GM23338 (cell line): ENCODE measurements at regions not wholly inside any gene's neighbourhood (a gene's known extent, or its start where the extent isn't known, plus 50 kb on each side); places are given as distances from the start of the nearest gene placed in this dataset.

Experiments
- CREB1 ChIP-seq: fragments of 250-450 bp; sonication (Bioruptor Pico); IDR thresholded peaks from 2 replicates; pipeline ENCODE4 v1.5.0; 2020; ENCODE audit warnings: low read depth, mild to moderate bottlenecking, moderate library complexity
- EZH2phosphoT487 ChIP-seq: fragments of 200-600 bp; sonication (generic); IDR thresholded peaks from one replicate; pipeline ENCODE4 v1.8.1; 2018; ENCODE audit warnings: antibody characterized with exemption; ENCODE audit not compliant: unreplicated experiment
- JUNB ChIP-seq: IDR thresholded peaks from one replicate; pipeline ENCODE4 v1.6.1; 2016; ENCODE audit warnings: antibody characterized with exemption; ENCODE audit not compliant: unreplicated experiment
- NANOG ChIP-seq: IDR thresholded peaks from 2 replicates; pipeline ENCODE4 v1.6.1; 2016; ENCODE audit warnings: antibody characterized with exemption, borderline replicate concordance
- ZNF114 ChIP-seq: fragments of 250-450 bp; sonication (Bioruptor Pico); IDR thresholded peaks from 2 replicates; pipeline ENCODE4 v1.5.0; 2020; ENCODE audit warnings: mild to moderate bottlenecking, moderate library complexity
- TF ChIP-seq, protein P1 (sequence below): fragments of 250-450 bp; sonication (Bioruptor Pico); IDR thresholded peaks from 2 replicates; pipeline ENCODE4 v1.5.0; 2020; ENCODE audit warnings: mild to moderate bottlenecking, moderate library complexity
- TF ChIP-seq, protein P2 (sequence below): IDR thresholded peaks from 2 replicates; pipeline ENCODE4 v1.6.1; 2016; ENCODE audit warnings: antibody characterized with exemption
- TF ChIP-seq, protein P3 (sequence below): IDR thresholded peaks from one replicate; pipeline ENCODE4 v1.6.1; 2018; ENCODE audit warnings: antibody characterized with exemption; ENCODE audit not compliant: unreplicated experiment

DNA sequence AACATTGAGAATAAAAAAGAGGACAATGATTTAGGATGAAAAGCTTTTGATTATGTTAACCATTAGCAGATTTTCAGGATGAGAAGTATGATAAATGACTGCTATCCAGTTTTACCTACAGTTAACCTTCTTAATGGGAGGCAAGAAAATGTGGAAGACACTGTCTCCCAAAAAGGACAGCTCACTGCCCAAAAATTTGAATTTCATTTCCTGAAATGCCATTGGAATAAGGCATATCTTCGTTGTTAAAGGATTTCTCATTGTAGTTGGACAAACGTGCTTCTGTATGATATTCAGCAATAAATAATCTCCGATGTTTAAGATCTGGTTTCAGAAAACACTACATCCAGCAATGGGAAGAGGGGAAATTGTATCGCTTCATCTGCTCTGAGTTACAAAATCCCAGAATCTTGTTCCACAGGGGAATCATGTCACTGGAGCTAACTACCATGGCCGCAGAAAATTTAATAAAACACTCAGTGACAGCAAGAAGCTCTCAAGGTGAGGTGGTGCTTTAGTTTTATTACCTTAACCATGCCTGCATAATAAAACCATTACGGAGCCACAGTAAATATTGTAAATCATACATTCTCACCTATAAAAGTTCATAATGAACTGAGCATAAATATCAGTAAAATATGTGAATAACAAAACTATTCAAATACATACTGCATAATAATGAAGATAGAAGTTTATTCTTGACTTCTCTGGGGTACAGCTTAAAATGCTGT lies 552.3 kb downstream of the PCDH7 start (continued):
- TF ChIP-seq, protein P1, sequence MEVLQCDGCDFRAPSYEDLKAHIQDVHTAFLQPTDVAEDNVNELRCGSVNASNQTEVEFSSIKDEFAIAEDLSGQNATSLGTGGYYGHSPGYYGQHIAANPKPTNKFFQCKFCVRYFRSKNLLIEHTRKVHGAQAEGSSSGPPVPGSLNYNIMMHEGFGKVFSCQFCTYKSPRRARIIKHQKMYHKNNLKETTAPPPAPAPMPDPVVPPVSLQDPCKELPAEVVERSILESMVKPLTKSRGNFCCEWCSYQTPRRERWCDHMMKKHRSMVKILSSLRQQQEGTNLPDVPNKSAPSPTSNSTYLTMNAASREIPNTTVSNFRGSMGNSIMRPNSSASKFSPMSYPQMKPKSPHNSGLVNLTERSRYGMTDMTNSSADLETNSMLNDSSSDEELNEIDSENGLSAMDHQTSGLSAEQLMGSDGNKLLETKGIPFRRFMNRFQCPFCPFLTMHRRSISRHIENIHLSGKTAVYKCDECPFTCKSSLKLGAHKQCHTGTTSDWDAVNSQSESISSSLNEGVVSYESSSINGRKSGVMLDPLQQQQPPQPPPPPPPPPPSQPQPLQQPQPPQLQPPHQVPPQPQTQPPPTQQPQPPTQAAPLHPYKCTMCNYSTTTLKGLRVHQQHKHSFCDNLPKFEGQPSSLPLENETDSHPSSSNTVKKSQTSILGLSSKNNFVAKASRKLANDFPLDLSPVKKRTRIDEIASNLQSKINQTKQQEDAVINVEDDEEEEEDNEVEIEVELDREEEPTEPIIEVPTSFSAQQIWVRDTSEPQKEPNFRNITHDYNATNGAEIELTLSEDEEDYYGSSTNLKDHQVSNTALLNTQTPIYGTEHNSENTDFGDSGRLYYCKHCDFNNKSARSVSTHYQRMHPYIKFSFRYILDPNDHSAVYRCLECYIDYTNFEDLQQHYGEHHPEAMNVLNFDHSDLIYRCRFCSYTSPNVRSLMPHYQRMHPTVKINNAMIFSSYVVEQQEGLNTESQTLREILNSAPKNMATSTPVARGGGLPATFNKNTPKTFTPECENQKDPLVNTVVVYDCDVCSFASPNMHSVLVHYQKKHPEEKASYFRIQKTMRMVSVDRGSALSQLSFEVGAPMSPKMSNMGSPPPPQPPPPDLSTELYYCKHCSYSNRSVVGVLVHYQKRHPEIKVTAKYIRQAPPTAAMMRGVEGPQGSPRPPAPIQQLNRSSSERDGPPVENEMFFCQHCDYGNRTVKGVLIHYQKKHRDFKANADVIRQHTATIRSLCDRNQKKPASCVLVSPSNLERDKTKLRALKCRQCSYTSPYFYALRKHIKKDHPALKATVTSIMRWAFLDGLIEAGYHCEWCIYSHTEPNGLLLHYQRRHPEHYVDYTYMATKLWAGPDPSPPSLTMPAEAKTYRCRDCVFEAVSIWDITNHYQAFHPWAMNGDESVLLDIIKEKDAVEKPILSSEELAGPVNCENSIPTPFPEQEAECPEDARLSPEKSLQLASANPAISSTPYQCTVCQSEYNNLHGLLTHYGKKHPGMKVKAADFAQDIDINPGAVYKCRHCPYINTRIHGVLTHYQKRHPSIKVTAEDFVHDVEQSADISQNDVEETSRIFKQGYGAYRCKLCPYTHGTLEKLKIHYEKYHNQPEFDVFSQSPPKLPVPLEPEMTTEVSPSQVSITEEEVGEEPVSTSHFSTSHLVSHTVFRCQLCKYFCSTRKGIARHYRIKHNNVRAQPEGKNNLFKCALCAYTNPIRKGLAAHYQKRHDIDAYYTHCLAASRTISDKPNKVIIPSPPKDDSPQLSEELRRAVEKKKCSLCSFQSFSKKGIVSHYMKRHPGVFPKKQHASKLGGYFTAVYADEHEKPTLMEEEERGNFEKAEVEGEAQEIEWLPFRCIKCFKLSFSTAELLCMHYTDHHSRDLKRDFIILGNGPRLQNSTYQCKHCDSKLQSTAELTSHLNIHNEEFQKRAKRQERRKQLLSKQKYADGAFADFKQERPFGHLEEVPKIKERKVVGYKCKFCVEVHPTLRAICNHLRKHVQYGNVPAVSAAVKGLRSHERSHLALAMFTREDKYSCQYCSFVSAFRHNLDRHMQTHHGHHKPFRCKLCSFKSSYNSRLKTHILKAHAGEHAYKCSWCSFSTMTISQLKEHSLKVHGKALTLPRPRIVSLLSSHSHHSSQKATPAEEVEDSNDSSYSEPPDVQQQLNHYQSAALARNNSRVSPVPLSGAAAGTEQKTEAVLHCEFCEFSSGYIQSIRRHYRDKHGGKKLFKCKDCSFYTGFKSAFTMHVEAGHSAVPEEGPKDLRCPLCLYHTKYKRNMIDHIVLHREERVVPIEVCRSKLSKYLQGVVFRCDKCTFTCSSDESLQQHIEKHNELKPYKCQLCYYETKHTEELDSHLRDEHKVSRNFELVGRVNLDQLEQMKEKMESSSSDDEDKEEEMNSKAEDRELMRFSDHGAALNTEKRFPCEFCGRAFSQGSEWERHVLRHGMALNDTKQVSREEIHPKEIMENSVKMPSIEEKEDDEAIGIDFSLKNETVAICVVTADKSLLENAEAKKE (CRISPR knock-in tag): no peak
- no peak for TF ChIP-seq ZNF114
- TF ChIP-seq, protein P2, sequence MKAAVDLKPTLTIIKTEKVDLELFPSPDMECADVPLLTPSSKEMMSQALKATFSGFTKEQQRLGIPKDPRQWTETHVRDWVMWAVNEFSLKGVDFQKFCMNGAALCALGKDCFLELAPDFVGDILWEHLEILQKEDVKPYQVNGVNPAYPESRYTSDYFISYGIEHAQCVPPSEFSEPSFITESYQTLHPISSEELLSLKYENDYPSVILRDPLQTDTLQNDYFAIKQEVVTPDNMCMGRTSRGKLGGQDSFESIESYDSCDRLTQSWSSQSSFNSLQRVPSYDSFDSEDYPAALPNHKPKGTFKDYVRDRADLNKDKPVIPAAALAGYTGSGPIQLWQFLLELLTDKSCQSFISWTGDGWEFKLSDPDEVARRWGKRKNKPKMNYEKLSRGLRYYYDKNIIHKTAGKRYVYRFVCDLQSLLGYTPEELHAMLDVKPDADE: no peak
- TF ChIP-seq, protein P3, sequence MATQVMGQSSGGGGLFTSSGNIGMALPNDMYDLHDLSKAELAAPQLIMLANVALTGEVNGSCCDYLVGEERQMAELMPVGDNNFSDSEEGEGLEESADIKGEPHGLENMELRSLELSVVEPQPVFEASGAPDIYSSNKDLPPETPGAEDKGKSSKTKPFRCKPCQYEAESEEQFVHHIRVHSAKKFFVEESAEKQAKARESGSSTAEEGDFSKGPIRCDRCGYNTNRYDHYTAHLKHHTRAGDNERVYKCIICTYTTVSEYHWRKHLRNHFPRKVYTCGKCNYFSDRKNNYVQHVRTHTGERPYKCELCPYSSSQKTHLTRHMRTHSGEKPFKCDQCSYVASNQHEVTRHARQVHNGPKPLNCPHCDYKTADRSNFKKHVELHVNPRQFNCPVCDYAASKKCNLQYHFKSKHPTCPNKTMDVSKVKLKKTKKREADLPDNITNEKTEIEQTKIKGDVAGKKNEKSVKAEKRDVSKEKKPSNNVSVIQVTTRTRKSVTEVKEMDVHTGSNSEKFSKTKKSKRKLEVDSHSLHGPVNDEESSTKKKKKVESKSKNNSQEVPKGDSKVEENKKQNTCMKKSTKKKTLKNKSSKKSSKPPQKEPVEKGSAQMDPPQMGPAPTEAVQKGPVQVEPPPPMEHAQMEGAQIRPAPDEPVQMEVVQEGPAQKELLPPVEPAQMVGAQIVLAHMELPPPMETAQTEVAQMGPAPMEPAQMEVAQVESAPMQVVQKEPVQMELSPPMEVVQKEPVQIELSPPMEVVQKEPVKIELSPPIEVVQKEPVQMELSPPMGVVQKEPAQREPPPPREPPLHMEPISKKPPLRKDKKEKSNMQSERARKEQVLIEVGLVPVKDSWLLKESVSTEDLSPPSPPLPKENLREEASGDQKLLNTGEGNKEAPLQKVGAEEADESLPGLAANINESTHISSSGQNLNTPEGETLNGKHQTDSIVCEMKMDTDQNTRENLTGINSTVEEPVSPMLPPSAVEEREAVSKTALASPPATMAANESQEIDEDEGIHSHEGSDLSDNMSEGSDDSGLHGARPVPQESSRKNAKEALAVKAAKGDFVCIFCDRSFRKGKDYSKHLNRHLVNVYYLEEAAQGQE: no peak
- TF ChIP-seq NANOG: no peak
- TF ChIP-seq JUNB: no peak
- TF ChIP-seq EZH2phosphoT487: no peak
- TF ChIP-seq CREB1 (CRISPR knock-in tag): no peak
